ENCODE measurements at regions not wholly inside any gene's neighbourhood (a gene's known extent, or its start where the extent isn't known, plus 50 kb on each side); places are given as distances from the start of the nearest gene placed in this dataset.

- no peak for DNase-seq
Measured at GRCh38 chr7:41792120-41792519, 89.2 kb upstream of the INHBA start.

GRCh38 chr7:41788556-41788955 is 85.7 kb upstream of the INHBA start:
- no peak for DNase-seq

- no peak for DNase-seq
Measured at GRCh38 chr7:41787651-41788350, 84.9 kb upstream of the INHBA start.

- DNase-seq = no peak
Measured at GRCh38 chr7:41786944-41787343, 84.1 kb upstream of the INHBA start.

GRCh38 chr7:41786404-41786803 is 83.5 kb upstream of the INHBA start:
- DNase-seq = no peak

GRCh38 chr7:41785840-41786239 is 83.0 kb upstream of the INHBA start:
- no peak for DNase-seq

GRCh38 chr7:41785265-41785664 is 82.4 kb upstream of the INHBA start:
- no peak for DNase-seq

GRCh38 chr7:41779918-41780317 is 77.0 kb upstream of the INHBA start:
- no peak for DNase-seq

GRCh38 chr7:41777894-41778596 is 75.2 kb upstream of the INHBA start:
- no peak for DNase-seq

GRCh38 chr7:41774966-41775365 is 72.1 kb upstream of the INHBA start:
- no peak for DNase-seq

- no peak for DNase-seq
Measured at GRCh38 chr7:41773756-41774155, 70.9 kb upstream of the INHBA start.

GRCh38 chr7:41771717-41772116 is 68.8 kb upstream of the INHBA start:
- DNase-seq = no peak

GRCh38 chr7:41769162-41769561 is 66.3 kb upstream of the INHBA start:
- no peak for DNase-seq

GRCh38 chr7:41763626-41764025 is 60.7 kb upstream of the INHBA start:
- no peak for DNase-seq

- DNase-seq = no peak
Measured at GRCh38 chr7:41762641-41763040, 59.8 kb upstream of the INHBA start.

GRCh38 chr7:41760293-41760692 is 57.4 kb upstream of the INHBA start:
- no peak for DNase-seq

- no peak for DNase-seq
Measured at GRCh38 chr7:41758321-41758720, 55.4 kb upstream of the INHBA start.

- DNase-seq = no peak
Measured at GRCh38 chr7:41756650-41757182, 53.8 kb upstream of the INHBA start.

GRCh38 chr7:41755096-41755495 is 52.2 kb upstream of the INHBA start:
- no peak for DNase-seq

GRCh38 chr7:41754046-41754445 is 51.2 kb upstream of the INHBA start:
- no peak for DNase-seq

Data from activated CD4-positive, alpha-beta T cell treated with anti-CD3 and anti-CD28 coated beads, Interleukin-2, amount 50 U/mL, for 16 hours (primary cell).